ENCODE measurements at regions not wholly inside any gene's neighbourhood (a gene's known extent, or its start where the extent isn't known, plus 50 kb on each side); places are given as distances from the start of the nearest gene placed in this dataset.
"Not testable (repeated sequence)": the region's sequence is repeated elsewhere in the genome, so short reads cannot be mapped to it uniquely, and the experiment has no call there.

DNA sequence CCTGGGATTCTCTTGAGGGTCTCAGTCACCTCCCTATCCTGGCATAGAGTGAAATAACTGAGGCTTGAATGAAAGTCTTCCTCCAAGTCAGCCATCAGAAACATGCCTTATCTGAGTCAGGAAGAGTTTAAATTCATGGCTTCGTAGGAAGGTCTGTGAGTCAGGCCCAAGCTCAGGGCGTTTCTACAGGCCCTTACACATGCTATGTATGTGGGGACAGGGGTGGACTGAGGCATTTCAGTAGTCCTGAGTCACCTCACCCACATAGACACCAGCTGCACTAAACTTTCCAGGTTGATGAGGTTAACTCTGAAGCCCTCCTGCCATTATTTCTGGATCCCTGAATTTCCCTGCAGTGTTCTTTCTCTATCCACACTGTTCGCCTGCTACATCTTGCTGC, 134.6 kb upstream of the RCN1 start:
- no peak for DNase-seq

DNA sequence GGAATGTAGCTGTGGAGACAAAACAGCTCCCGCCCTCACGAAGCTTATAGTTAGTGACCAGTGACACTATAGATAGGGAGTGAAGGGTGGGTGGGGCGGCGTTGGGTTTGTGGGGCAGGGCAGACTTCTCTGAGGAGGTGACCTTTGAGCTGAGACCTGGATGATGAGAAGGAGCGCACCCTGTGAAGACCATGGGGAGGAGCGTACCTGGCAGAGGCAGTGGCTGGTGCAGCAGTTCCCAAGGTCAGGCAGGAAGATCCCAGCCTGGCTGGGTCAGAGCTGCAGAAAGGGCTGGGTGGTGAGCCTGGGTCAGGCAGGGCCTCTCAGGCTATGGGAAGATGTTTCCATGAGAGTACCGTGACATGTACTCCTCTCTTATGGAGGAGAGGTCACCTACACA, 135.0 kb upstream of the RCN1 start:
- no peak for DNase-seq

DNA sequence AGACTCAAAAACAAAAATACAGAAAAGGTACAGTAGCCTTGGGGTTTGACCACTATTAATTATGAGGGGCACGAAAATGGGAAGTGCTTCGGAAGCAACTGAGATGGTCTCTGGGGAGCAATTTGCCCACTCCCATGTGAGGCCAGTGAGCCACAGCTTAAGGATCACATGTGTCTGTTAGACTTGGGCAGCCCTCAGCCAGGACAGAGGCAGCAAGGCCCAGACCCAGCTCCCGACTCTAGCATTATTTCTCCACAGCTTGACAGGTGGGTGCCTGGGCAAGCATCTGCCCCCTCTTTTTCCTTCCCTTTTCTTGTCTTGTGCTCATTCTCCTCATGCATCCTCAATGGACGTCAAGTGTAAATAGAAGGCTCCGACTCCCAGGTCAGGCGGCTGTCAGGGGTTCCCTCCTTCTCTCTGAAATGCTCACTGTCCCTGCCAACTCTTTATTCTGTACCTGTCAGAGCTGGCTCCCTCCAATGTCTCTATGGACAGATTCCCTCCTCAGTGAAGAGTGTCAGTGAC, 137.0 kb upstream of the RCN1 start:
- DNase-seq = no peak

DNA sequence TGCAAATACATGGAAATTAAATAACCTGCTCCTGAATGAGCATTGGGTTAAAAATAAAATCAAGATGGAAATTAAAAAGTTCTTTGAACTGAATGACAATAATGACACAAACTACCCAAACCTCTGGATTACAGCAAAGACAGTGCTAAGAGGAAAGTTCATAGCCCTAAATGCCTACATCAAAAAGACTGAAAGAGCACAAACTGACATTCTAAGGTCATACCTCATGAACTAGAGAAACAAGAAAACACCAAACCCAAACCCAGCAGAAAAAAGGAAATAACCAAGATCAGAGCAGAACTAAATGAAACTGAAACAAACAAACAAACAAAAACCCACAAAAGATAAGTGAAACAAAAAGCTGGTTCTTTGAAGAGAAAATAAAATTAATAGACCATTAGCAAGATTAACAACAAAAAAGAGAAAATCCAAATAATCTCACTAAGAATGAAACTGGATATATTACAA, 138.6 kb upstream of the PAX6 start:
- DNase-seq = not testable (repeated sequence)

DNA sequence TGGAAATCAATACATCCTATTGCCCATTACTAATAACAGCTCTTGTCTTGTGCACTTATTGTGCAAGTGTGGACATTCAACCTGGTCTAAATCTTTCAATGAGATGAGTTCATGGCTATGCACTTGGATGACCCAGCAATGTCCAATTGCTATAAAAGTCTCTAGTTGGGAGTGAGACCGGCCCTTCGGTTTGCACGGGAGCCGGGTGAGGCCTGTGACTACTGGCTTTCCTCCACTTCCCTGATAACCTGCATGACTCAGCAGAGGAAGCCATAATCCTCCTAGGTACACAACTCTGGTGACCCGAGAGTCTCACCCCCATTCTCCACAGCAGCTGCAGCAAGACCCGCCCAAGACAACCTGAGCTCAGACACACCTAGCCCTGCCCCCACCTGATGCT, 135.9 kb upstream of the PAX6 start:
- DNase-seq = no peak

DNA sequence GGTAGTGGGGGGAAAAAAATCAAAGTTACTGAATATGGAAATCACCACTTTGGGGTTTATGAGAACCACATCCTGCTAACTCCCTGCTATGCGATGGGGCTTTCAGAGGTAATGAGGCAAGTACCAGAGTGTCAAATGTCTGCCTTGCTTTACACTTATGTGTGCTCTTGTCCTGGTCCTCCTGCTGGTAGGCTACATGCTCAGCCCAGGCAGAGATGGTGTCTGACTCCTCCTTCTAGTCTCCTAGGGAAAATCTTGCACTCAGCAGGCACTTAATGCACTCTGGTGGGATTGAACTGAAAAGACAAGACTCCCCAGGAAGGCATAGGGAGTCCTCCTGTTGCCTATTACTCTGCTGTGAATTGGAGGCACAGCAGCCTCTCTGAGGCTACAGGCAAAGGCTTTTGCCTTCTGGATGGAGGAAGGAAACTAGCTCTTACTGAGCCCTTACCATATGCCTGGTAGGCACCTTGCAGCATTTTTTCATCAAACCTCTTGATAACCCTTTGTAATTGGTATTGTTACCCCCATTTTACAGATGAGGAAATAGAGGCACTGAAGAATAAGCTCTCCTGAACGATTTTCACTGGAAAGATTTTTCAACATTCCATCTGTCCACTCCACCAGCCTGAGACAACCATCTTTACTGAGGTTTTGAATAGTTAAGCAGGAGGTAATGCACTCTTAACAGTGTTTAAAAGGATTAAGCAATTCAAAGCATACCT, 132.1 kb upstream of the PAX6 start:
- no peak for DNase-seq

DNA sequence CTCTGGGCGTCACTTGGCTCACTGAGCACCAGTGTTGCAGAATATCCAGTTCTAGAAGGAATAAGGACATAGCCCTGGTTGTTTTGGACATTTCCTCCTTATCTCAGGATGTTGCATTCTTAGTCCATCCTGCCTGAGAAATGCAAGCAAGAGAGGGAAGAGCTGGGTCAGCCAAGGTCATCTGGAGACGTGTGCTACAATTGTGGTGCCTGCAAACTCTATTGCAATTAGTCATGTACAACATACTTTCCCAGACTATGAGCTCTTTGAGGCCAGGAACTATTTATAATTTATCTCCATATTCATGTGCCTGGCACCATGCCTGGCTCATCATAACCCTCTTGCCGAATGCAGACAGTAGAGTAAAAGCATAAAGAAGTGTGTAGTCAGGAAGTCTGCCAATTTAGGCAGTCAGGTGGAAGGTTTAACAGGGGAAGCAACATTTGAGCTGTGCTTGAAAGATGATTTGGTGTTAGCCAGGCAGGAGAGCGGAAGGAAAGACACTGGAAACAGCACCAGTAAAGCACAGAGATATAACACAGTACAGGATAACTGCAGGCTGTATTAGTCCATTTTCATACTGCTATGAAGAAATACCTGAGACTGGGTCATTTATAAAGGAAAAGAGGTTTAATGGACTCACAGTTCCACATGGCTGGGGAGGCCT, 129.4 kb upstream of the PAX6 start:
- DNase-seq = no peak

DNA sequence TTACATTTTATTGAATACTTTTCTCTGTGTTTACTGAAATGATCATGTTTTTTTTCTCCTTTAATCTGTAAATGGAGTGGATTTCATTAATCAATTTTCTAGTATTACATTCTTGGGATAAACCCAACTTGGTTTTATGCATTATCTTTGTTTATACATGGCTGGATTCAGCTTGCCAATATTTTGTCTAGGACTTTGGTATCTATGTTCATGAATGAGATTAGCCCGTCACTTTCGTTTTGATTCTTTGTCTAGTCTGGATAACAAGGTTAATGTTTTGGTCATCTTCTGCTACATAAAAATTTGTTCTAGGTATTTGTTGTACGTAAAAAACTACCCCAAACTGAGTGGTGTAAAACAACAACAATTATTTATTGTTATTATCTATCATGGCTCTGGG, 127.9 kb upstream of the PAX6 start:
- DNase-seq = no peak

DNA sequence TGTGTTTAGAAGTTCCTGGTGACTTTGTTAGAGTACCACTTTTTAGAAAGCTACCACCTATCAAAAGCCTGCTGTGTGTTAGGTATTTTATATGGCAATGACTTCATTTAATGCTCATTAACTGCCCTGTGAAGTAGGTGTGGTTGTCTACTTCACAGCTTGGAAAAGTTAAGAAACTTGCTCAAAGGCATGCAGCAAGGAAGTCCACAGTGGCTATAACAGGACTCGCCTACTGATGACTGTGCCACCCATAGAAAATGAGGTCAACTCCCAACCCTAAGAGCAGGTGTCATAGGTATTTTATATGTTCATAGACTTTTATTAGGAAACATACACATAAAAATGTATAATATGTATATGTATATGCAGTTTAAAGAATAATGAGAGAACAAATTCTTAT, 125.2 kb upstream of the PAX6 start:
- no peak for DNase-seq

DNA sequence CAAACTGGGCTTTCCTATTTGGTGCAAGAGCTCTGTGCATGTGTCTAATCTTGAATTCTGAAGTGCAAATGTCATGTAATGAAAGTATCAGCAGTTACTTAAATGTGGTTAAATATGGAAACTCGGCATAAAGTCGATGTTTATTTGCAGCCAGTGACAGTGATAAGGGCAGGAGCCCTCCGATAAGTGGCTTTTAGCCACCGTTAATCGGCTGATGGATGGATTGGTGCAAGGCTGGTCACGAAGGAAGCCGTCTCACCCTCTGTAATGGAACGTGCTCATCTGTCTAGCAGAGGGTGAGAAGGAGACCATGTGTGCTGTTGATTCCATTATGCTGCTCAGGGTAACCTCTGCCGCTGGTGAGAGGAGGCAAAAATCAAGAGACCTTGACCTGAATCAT, 121.8 kb upstream of the PAX6 start:
- DNase-seq = no peak

DNA sequence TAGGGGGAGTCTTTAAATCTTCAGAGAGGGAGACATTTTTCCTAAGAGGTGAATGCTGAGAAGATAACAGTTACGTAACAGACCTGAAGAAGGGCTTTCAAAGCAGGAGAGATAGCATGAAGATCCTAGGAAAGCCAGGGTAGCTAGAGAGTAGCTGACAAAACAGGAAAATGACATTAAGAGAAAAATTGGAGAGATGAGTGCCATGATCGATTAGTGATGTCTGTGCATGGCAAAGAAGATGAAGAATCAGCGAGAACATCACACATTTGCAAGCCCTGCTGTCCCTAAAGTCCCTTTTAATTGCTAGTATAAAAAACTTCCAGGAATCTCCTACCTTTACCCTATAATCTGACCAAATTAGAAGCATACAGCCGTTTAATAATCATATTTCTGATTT, 116.9 kb upstream of the PAX6 start:
- no peak for DNase-seq

DNA sequence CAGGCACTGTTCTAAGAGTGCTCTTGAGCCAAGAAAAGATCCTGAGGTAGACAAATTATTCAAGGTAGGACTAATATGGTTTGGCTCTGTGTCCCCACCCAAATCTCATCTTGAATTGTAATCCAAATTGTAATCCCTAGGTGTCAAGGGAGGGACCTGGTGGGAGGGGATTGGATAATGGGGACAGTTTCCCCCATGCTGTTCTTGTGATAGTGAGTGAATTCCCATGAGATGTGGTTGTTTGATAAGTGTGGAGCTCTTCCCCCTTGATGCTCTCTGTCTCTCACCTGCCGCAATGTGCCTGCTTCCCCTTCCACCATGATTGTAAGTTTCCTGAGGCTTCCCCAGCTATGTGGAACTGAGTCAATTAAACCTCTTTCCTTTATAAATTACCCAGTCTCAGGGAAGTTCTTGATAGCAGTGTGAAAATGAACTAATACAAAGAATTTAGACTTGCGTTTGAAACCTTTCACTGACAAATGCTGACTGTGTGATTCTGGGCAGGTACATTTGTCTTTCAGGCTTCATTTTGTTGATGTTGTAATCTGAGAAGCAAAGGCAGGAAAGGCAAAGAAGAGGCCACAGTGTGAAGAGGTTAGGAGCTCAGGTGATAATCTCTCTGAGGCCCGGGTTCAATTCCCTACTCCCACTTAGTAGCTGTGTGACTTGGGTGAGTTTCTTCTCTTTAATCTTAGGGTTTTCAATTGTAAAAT, 115.8 kb upstream of the PAX6 start:
- DNase-seq = no peak

DNA sequence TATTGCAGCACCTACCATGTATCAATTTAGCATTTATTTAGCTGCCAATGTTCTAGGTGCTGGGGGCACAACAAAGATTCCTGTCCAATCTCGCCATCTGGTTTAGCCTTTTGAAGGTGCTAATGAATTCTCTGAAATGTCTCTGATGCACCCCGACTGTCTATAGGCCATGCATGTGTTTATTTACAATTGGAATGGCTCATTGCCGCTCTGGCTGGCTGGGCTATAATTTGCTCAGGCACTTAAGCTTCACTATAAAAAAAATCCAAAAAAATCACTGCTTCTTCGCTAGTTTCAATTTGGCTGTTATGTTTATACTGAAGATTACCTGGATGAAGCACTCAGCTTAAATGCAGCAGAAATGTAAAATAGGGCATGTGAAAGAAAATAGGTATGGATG, 115.0 kb upstream of the PAX6 start:
- DNase-seq = no peak

DNA sequence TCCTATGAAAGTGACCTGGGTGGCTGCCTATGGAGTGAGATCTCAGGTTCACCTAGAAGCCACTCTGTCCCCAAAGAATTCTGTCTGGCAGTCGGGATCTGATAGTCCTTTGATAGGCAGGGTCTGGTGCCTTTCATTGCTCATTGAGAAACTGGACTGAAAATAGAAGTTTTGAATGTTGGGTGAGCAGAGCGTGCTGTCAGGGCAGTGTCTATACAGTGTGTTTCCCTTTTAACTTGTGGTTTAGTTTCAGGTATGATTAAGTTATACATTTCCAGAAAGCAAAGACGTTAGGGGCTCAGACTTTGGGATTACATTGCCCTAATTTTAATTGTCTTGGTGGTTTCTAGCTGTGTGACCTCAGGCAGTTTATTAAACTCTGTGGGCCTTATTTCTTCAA, 111.3 kb upstream of the PAX6 start:
- DNase-seq = no peak

DNA sequence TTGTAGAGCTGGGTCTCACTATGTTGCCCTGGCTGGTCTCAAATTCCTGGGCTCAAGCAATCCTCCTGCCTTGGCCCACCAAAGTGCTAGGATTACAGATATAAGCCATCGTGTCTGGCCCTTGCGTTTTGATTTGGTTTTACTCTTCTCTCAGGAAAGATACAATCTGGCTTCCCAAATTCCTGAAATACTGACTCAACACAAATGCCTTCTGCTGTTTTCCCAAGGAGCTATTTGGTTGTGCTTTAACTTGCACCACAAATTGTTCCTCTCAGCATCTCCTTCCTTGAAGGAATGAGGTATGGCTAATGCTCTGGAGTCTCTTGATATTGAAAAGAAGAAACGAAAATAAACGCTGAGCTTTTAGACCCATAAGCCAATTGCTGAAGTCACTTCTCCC, 110.0 kb upstream of the PAX6 start:
- DNase-seq = no peak

DNA sequence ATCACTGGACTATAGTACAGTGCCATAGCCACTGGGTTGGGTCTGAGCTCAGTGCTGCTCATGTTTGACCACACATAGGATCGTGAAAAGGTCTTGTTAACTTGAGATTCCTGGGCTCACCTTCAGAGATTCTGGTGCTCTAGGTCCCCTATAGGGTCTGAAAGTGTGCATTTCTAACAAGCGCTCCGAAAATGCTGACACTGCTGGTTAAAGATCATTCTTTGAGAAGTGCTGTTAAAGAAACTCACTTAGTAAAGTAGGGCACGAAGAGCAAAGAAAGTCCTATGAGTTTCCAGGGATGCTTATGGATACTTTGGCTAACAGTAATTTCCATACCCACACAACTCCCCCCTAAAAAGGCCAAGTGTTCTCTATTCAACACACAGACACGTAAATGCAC, 108.1 kb upstream of the PAX6 start:
- DNase-seq = no peak

DNA sequence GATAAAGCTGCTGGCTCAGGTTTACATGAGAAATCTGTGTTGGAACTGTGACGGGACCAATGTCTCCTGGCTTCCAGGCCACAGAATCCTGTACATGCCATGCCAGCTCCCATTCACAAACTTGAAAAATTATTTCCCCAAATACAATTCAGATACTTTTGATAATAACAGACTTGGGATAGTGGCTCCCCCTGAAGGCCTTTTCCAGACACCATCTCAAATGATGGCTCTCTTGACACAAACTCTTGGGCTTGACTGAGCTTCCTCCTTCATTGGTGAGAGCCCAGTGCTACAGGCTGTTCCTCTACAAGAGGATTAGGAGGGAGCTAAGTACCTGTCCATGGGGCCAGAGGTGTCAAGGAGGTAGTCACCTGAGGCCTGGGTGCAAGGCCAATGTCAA, 104.7 kb upstream of the PAX6 start:
- no peak for DNase-seq

DNA sequence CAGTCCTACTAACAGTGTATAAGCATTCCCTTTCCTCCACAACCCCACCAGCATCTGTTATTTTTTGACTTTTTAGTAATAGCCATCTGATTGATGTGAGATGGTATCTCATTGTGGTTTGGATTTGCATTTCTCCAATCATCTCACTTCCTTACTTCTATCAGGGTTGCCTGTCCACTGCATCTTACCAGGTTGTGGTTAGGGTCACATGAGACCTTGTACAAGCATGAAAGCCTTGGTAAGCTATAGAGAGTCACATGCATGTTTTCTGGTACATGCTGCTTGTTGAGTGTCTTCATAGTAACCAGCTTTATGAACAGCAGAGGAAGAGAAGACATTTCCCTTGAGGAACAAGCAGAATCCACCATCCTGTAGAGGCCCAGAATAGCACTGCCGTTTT, 102.9 kb upstream of the PAX6 start:
- no peak for DNase-seq

DNA sequence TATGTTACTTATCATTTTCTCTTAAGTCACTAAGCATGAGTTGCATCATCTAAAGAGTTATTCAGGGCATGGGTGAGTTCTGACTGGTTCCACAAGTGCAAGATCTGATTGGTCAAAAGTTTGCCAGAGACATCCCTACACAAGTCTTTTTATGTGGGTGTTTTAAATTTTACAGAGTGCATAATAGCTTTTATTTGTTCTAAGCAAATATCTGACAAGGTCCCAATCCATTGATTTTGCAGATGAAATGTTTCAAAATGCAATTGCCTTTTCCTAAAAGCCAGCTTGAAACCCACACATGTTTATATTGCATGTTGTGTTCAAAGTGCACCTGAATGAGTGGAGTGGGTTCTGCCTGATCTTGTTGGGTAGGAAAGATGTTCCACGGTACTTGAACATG, 101.7 kb upstream of the PAX6 start:
- DNase-seq = no peak

DNA sequence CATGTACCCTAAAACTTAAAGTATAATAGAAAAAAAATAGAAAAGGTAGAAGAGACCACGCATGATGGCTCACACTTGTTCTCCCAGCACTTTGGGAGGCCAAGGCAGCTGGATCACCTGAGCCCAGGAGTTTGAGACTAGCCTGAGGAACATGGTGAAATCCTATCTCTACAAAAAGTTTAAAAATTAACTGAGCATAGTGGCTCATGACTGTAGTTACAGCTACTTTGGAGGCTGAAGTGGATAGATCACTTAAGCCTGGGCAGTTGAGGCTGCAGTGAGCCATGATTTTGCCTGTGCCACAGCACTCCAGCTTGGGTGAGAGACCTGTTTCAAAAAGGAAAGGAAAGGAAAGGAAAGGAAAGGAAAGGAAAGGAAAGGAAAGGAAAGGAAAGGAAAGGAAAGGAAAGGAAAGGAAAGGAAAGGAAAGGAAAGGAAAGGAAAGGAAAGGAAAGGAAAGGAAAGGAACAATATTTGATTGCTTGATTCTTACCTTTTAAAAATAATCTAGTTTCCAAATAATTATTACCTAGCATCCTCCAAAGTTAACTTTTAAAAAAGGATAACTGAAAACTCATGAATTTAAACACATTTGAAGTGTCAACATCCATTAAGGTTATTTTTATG, 99.9 kb upstream of the PAX6 start:
- DNase-seq = no peak

DNA sequence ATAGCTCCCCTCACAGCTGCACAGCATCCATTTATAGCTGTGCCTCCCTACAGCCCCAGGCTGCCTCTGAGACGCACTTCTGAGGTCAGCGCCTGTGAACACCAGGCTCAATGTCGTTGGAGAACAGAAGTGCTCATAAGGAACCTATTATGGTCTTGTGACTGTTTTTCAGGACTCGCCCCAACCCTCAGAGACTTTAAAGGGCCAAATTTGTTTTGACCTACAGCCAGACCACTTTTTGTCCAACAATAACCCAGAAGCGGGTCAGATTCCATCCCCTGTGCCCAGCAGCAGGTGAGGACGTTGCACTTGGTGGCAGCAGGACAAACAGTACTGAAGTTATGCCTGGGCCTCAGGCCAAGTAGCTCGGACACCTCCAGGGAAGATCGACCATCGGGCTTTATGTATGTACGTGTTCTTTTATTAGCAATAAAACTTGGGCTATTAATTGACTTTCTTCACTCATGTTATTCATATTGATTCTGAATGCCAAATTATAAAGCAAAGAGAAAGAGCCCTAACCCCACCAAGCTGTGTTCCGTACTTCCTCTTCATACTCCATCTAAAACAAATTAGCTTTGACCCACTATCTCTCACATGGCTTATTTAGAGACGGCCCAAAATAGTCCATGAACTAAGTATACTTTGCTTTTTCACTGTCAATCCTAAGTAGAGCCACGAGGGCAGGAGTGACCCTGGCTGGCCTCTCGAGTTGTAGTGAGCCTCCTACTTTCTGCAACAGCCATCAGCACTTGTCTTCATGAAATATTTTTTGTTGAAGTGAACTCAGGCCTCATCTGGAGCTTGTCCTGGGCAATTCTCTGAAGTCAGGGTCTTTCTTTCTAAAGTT, 92.3 kb upstream of the PAX6 start:
- DNase-seq = no peak

DNA sequence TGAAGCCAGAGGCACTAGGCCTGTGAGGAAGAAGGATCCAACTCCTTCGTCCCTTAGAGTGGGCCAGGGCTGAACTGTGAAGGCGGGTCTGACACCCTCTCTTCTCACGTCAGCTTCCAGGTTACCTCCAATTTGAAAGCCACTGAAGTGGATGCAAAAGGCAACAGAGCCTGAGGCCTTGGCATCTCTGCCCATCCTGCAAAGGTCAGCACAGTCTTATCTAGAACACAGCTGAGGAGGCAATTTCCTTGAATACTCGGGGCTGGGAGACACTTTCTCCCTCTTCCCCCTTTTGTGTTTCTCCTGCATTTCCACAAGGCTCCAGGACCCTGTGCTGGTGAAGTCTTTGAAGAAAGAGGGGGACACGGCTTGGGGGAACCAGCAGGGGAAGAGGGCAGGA, 91.6 kb upstream of the PAX6 start:
- no peak for DNase-seq

DNA sequence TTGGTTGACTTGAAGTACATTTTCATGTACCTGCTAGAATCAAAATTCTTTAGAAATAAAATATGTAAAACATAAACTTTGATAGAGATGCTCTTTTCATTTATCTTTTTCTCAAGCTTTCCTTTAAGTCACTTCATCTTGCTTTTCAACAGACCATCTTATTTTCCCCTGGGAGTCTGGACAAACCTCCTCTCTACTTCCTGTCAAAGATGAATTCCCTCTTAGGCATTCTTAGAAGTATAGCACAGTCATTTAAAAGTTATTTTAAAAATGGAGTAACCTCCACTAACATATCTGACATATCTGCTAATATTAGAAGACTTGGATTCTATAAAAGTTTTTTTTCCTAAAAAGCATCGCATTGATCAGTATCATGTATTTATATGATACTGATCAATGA, 84.8 kb upstream of the PAX6 start:
- no peak for DNase-seq

Measured in DMS79 treated with DMSO at 0.1 percent for 48 hours (cell line).